Fibroblast of pulmonary artery (primary cell): ENCODE measurements at regions not wholly inside any gene's neighbourhood (a gene's known extent, or its start where the extent isn't known, plus 50 kb on each side); places are given as distances from the start of the nearest gene placed in this dataset.

Experiments
- DNase-seq: peaks from one replicate; pipeline ENCODE4 v3.0.0-alpha.2; 2010; ENCODE audit warnings: low read depth
- H3K4me3 ChIP-seq: replicated peaks from 2 replicates; pipeline ENCODE4 v1.5.1; 2011; ENCODE audit warnings: low read depth, mild to moderate bottlenecking, control low read depth, low read length, moderate library complexity
- TF ChIP-seq, protein P1 (sequence below): IDR thresholded peaks from 2 replicates; pipeline ENCODE4 v1.5.1; 2011; ENCODE audit warnings: mild to moderate bottlenecking, control low read depth, low read length, inconsistent platforms; ENCODE audit errors: missing control alignments

DNA sequence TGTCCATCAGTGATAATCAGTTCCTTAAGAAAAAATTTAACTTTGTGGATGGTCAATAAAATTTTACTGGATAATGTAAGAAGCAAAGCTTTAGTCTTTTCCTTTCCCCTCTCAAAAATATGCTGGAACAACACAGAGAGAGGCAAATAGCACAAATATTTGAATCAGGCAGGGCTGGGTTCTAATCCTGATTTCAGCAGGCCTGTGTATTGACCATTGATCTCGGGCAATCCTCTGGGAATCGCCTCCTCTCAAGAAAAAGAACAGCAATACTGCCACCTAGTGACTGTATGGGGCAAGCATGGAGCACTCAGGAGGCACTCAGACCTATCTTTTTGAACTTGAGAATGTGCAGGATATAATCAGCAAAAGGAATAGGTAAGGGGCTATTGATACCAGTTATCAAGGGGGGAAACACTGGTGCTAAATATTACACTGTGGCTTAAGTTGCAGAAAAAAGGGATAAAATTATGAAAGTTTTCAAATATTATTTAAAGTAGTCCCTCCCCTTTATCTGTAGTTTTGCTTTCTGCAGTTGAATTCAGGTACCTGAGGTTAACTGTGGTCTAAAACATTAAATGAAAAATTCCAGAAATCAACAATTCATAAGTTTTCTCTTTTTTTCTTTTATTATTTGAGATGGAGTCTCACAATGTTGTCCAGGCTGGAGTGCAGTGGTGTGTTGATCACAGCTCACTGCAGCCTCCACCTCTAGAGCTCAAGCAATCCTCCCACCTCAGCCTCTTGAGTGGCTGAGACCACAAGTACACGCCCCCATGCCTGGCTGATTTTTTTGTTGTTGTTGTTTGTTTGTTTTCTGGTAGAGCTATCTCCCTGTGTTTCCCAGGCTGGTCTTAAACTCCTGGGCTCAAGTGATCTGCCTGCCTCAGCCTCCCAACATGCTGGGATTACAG is 91.8 kb upstream of the NHSL1 start:
- peak; percentile 85 for DNase-seq
- no peak overlapping the region for H3K4me3 ChIP-seq
- TF ChIP-seq, protein P1, sequence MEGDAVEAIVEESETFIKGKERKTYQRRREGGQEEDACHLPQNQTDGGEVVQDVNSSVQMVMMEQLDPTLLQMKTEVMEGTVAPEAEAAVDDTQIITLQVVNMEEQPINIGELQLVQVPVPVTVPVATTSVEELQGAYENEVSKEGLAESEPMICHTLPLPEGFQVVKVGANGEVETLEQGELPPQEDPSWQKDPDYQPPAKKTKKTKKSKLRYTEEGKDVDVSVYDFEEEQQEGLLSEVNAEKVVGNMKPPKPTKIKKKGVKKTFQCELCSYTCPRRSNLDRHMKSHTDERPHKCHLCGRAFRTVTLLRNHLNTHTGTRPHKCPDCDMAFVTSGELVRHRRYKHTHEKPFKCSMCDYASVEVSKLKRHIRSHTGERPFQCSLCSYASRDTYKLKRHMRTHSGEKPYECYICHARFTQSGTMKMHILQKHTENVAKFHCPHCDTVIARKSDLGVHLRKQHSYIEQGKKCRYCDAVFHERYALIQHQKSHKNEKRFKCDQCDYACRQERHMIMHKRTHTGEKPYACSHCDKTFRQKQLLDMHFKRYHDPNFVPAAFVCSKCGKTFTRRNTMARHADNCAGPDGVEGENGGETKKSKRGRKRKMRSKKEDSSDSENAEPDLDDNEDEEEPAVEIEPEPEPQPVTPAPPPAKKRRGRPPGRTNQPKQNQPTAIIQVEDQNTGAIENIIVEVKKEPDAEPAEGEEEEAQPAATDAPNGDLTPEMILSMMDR = peak; percentile 94

GRCh38 chr6:138592749-138593123 is 93.4 kb upstream of the NHSL1 start:
- TF ChIP-seq, protein P1 = no peak
- H3K4me3 ChIP-seq = peak overlapping the region; percentile 16
- no peak for DNase-seq

GRCh38 chr6:138593124-138593877 is 94.0 kb upstream of the NHSL1 start:
- DNase-seq = peak; percentile 99
- TF ChIP-seq, protein P1 = no peak
- peak overlapping the region; percentile 21 for H3K4me3 ChIP-seq

DNA sequence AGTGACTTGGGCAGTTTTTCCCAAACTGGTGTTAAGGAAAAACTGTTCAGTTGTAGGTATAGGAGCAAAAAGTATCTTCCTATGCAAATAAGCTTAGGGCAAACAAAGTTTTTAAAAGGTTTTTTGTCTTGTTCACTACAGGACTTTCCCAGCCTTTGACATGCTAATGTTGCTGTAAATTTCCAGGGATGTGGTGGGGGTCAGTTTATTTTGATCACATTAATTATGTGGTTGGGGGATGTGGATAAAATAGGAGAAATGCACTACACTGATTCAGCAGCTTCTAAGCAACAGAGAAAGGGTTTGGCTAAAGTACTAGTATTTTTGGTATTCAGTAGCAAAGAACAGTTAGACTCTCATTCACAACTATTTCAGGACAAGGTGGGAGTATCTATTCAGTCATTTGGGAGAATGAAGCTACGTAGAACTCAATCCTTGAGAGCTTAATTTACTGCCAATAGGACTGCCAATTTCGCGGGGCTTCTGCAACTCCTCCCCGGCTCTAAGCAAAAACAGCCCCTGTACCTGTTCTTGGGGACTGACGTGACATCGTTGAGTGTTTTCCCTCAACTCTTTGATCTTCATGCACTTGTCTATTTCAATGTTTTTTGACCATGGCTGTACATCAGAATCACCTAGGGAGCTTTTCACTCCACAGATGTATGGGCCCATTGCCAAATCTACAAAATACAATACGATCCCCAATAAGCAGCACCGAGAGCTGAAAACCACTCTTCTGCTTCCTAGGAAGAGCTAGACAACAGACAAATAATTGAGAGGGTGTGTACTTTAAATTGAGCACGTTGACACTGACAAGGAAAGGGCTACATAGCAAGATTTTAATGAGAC is 94.8 kb upstream of the NHSL1 start:
- peak; percentile 25 for DNase-seq
- H3K4me3 ChIP-seq = peak overlapping the region; percentile 21
- TF ChIP-seq, protein P1 = no peak

DNA sequence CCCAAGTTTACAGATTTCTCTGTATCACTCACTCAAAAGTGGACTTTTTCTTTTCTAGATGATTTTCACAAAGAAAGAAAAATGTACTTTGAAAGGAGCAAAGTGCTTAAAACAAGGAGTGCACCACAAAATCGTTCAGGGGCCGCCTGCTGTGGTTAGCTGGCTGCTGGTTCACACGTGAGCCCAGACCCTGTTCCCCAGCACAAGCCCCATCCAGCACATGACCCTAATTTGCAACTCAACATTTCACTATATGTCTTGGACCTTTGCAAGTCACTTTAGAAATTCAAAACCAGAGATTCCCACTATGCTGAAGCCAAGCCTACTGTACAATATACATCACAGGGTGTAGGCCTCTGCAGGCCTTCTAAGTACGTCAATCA is 95.5 kb upstream of the NHSL1 start:
- TF ChIP-seq, protein P1 = no peak
- no peak for DNase-seq
- H3K4me3 ChIP-seq = no peak overlapping the region

GRCh38 chr6:138596126-138596525 is 96.8 kb upstream of the NHSL1 start:
- peak; percentile 12 for DNase-seq
- TF ChIP-seq, protein P1 = no peak
- no peak overlapping the region for H3K4me3 ChIP-seq
